K562 (cell line): ENCODE measurements at regions not wholly inside any gene's neighbourhood (a gene's known extent, or its start where the extent isn't known, plus 50 kb on each side); places are given as distances from the start of the nearest gene placed in this dataset.

ENCODE experiments used
- ADNP ChIP-seq: fragments of 200-800 bp; sonication (Bioruptor generic); IDR thresholded peaks from 2 replicates; pipeline ENCODE4 v1.6.1; 2016; ENCODE audit warnings: missing genetic modification characterization, missing compliant biosample characterization
- BRD9 ChIP-seq: fragments of 450-650 bp; IDR thresholded peaks from 2 replicates; pipeline ENCODE4 v1.6.1; 2018; ENCODE audit warnings: low read depth; ENCODE audit not compliant: partially characterized antibody
- BRF1 ChIP-seq: IDR thresholded peaks from 3 replicates; pipeline ENCODE4 v1.6.1; 2011; ENCODE audit warnings: borderline replicate concordance, mild to moderate bottlenecking; ENCODE audit not compliant: insufficient read length; ENCODE audit errors: extremely low read depth
- CAMTA2 ChIP-seq: fragments of 250-450 bp; sonication (Bioruptor Pico); conservative IDR thresholded peaks from 2 replicates; pipeline ENCODE4 v1.5.1; 2022
- GABPA ChIP-seq: fragments of 200-800 bp; sonication (Bioruptor generic); conservative IDR thresholded peaks from 2 replicates; pipeline ENCODE4 v1.6.1; 2016; ENCODE audit warnings: low read depth, missing genetic modification characterization, missing compliant biosample characterization
- GMEB1 ChIP-seq: fragments of 250-450 bp; sonication (Bioruptor Pico); IDR thresholded peaks from 2 replicates; pipeline ENCODE4 v1.4.0; 2020; ENCODE audit warnings: mild to moderate bottlenecking
- HIVEP1 ChIP-seq: fragments of 250-450 bp; sonication (Bioruptor Pico); IDR thresholded peaks from 2 replicates; pipeline ENCODE4 v1.4.0; 2020; ENCODE audit warnings: mild to moderate bottlenecking
- HMG20B ChIP-seq: fragments of 250-450 bp; sonication (Bioruptor Pico); IDR thresholded peaks from 2 replicates; pipeline ENCODE4 v1.5.0; 2021; ENCODE audit warnings: mild to moderate bottlenecking
- PRPF4 ChIP-seq: fragments of 200-400 bp; formaldehyde crosslinking; IDR thresholded peaks from one replicate; pipeline ENCODE4 v1.6.1; 2017; ENCODE audit warnings: low read length, low read depth, mild to moderate bottlenecking; ENCODE audit not compliant: insufficient read depth, poor library complexity, severe bottlenecking
- SAP30 ChIP-seq: fragments of 200-600 bp; sonication (generic); IDR thresholded peaks from 2 replicates; pipeline ENCODE4 v1.6.1; 2012; ENCODE audit warnings: borderline replicate concordance, low read depth, mild to moderate bottlenecking, moderate library complexity, low read length, control low read depth, inconsistent platforms; ENCODE audit not compliant: insufficient read depth, poor library complexity, severe bottlenecking
- SIN3B ChIP-seq: fragments of 450-650 bp; IDR thresholded peaks from 2 replicates; pipeline ENCODE4 v1.6.1; 2017; ENCODE audit warnings: low read depth, mild to moderate bottlenecking, moderate library complexity
- SMAD3 ChIP-seq: fragments of 450-650 bp; formaldehyde crosslinking; conservative IDR thresholded peaks from 2 replicates; pipeline ENCODE4 v1.4.0; 2020; ENCODE audit warnings: mild to moderate bottlenecking
- TEAD1 ChIP-seq, 2 experiments: fragments of 450-650 bp in 1 of 2; sonication (generic) in 1 of 2; formaldehyde crosslinking; IDR thresholded peaks; 2 replicates each; pipeline versions ENCODE4 v1.4.0 to v1.8.0; 2020 to 2022; ENCODE audit warnings: mild to moderate bottlenecking in 2 of 2, missing genetic modification reagents in 1 of 2
- ZBTB17 ChIP-seq: fragments of 450-650 bp; formaldehyde crosslinking; IDR thresholded peaks from 2 replicates; pipeline ENCODE4 v1.4.0; 2020; ENCODE audit warnings: mild to moderate bottlenecking
- ZNF324 ChIP-seq: fragments of 250-450 bp; sonication (Bioruptor Pico); IDR thresholded peaks from 2 replicates; pipeline ENCODE4 v1.4.0; 2020; ENCODE audit warnings: mild to moderate bottlenecking
- ZNF347 ChIP-seq: fragments of 450-650 bp; formaldehyde crosslinking; IDR thresholded peaks from 2 replicates; pipeline ENCODE4 v1.4.0; 2020; ENCODE audit warnings: low read depth, mild to moderate bottlenecking, moderate library complexity
- TF ChIP-seq, protein P1 (sequence below), 2 experiments: fragments of 450-650 bp; formaldehyde crosslinking in 1 of 2; IDR thresholded peaks; 2 replicates each; pipeline versions ENCODE4 v1.4.0 to v1.6.1; 2014 to 2020; ENCODE audit warnings: mild to moderate bottlenecking in 2 of 2, borderline replicate concordance in 1 of 2, low read depth in 1 of 2
- TF ChIP-seq, protein P2 (sequence below): fragments of 450-650 bp; IDR thresholded peaks from 2 replicates; pipeline ENCODE4 v1.6.1; 2016; ENCODE audit warnings: antibody characterized with exemption

- TF ChIP-seq, protein P1, sequence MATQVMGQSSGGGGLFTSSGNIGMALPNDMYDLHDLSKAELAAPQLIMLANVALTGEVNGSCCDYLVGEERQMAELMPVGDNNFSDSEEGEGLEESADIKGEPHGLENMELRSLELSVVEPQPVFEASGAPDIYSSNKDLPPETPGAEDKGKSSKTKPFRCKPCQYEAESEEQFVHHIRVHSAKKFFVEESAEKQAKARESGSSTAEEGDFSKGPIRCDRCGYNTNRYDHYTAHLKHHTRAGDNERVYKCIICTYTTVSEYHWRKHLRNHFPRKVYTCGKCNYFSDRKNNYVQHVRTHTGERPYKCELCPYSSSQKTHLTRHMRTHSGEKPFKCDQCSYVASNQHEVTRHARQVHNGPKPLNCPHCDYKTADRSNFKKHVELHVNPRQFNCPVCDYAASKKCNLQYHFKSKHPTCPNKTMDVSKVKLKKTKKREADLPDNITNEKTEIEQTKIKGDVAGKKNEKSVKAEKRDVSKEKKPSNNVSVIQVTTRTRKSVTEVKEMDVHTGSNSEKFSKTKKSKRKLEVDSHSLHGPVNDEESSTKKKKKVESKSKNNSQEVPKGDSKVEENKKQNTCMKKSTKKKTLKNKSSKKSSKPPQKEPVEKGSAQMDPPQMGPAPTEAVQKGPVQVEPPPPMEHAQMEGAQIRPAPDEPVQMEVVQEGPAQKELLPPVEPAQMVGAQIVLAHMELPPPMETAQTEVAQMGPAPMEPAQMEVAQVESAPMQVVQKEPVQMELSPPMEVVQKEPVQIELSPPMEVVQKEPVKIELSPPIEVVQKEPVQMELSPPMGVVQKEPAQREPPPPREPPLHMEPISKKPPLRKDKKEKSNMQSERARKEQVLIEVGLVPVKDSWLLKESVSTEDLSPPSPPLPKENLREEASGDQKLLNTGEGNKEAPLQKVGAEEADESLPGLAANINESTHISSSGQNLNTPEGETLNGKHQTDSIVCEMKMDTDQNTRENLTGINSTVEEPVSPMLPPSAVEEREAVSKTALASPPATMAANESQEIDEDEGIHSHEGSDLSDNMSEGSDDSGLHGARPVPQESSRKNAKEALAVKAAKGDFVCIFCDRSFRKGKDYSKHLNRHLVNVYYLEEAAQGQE (IDR thresholded peaks at IDR 0.05; ENCODE audit: borderline replicate concordance): peak; percentile 19; the same call in 1 of the 2 replicates
- TF ChIP-seq, protein P1 (CRISPR knock-in tag; IDR thresholded peaks at IDR 0.05; ENCODE audit: low read depth): no peak
- TF ChIP-seq GABPA (tag) (no peak), SAP30 (no peak), HMG20B (CRISPR knock-in tag) (no peak), GMEB1 (CRISPR knock-in tag) (no peak), SIN3B (no peak), CAMTA2 (no peak), PRPF4 (no peak), ZNF324 (no peak), ADNP (tag) (no peak), HIVEP1 (CRISPR knock-in tag) (no peak), TEAD1 (CRISPR knock-in tag; IDR thresholded peaks at IDR 0.05) (no peak), BRD9 (no peak), SMAD3 (CRISPR knock-in tag) (no peak), ZBTB17 (CRISPR knock-in tag) (peak; percentile 99), BRF1 (no peak), ZNF347 (CRISPR knock-in tag) (no peak)
- TF ChIP-seq, protein P2, sequence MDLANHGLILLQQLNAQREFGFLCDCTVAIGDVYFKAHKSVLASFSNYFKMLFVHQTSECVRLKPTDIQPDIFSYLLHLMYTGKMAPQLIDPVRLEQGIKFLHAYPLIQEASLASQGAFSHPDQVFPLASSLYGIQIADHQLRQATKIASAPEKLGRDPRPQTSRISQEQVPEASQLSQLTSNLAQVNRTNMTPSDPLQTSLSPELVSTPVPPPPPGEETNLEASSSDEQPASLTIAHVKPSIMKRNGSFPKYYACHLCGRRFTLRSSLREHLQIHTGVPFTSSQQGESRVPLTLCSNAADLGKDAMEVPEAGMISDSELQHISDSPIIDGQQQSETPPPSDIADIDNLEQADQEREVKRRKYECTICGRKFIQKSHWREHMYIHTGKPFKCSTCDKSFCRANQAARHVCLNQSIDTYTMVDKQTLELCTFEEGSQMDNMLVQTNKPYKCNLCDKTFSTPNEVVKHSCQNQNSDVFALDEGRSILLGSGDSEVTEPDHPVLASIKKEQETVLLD: no peak
Observed at GRCh38 chr20:37584238-37584807, 56.6 kb upstream of the BLCAP start (continued).
